HCT116 (cell line): ENCODE measurements at regions not wholly inside any gene's neighbourhood (a gene's known extent, or its start where the extent isn't known, plus 50 kb on each side); places are given as distances from the start of the nearest gene placed in this dataset.

Source experiments
- ATAC-seq: fragments of 200-7000 bp; cut with Tn5 transposase; 2 replicates; pipeline ENCODE4 v1.9.1; 2020; ENCODE audit warnings: mild to moderate bottlenecking, moderate library complexity
- BruUV-seq: library from RNA; stranded (reverse); fragments of 400-500 nt; replicated peaks from 2 replicates; lab custom pipeline; 2021; lab: Mats Ljungman, UMichigan
- CTCF ChIA-PET: fragments of 300-600 bp; sonication (Branson Sonifier 250); formaldehyde crosslinking; loops from one replicate; lab custom pipeline; 2021; ENCODE audit warnings: antibody characterized with exemption; lab: Charles Lee
- POLR2A ChIA-PET: fragments of 300-600, 350-600 bp; sonication (Branson Sonifier 250); formaldehyde crosslinking; loops from one replicate; lab custom pipeline; 2021; ENCODE audit warnings: antibody characterized with exemption; lab: Charles Lee
- RAD21 ChIA-PET, 2 experiments: fragments of 300-600 bp; sonication (Branson Sonifier 250); formaldehyde crosslinking; loops; one replicate each; lab custom pipeline; 2023; ENCODE audit warnings: low total read pairs in 2 of 2; ENCODE audit not compliant: uncharacterized antibody in 2 of 2, unreplicated experiment in 2 of 2, low non-redundant PET in 1 of 2; lab: Charles Lee
- DNase-seq: peaks from one replicate; pipeline ENCODE4 v3.0.0-alpha.2; 2010; ENCODE audit warnings: low read depth, low spot score
- H2AFZ ChIP-seq: fragments of 200-600 bp; shearing (Covaris generic), sonication (generic); 2 replicates; pipeline ENCODE4 v1.6.1; 2017; ENCODE audit warnings: low read depth, mixed run types, mixed read lengths, antibody characterized with exemption, low read length; ENCODE audit not compliant: poor library complexity, severe bottlenecking
- H3K27ac ChIP-seq: 2 replicates; pipeline ENCODE4 v1.5.1; 2012; ENCODE audit warnings: low read depth, low read length
- H3K27me3 ChIP-seq: fragments of 200-600 bp; sonication (generic); 2 replicates; pipeline ENCODE4 v1.6.1; 2016; ENCODE audit warnings: mixed run types, low read length, mixed read lengths; ENCODE audit not compliant: insufficient read depth
- H3K36me3 ChIP-seq, 2 experiments: fragments of 200-500 bp in 1 of 2; fragments of 200-600 bp in 1 of 2; sonication (Bioruptor generic) in 1 of 2; sonication (generic) in 1 of 2; 2 replicates each; pipeline versions ENCODE4 v1.5.1 to v1.6.1; 2014 to 2016; ENCODE audit warnings: low read length in 2 of 2, inconsistent platforms in 1 of 2, mixed read lengths in 1 of 2, mixed run types in 1 of 2; ENCODE audit not compliant: insufficient read depth in 2 of 2, control insufficient read depth in 1 of 2
- H3K4me1 ChIP-seq, 2 experiments: fragments of 200-600 bp in 1 of 2; sonication (generic) in 1 of 2; 2 replicates each; pipeline versions ENCODE4 v1.5.1 to v1.6.1; 2012 to 2017; ENCODE audit warnings: low read length in 2 of 2, inconsistent platforms in 1 of 2, mild to moderate bottlenecking in 1 of 2, mixed read lengths in 1 of 2, mixed run types in 1 of 2, moderate library complexity in 1 of 2; ENCODE audit not compliant: insufficient read depth in 2 of 2, control insufficient read depth in 1 of 2
- H3K4me2 ChIP-seq: fragments of 200-600 bp; sonication (generic); 2 replicates; pipeline ENCODE4 v1.6.1; 2017; ENCODE audit warnings: mixed run types, low read length, mixed read lengths
- H3K4me3 ChIP-seq, 2 experiments: fragments of 200-600 bp in 1 of 2; sonication (generic) in 1 of 2; replicated peaks in 1 of 2; 2 replicates each; pipeline ENCODE4 v1.5.1; 2011 to 2016; ENCODE audit warnings: low read length in 2 of 2, control low read depth in 1 of 2, low read depth in 1 of 2, mild to moderate bottlenecking in 1 of 2, mixed read lengths in 1 of 2, mixed run types in 1 of 2
- H3K79me2 ChIP-seq: fragments of 200-600 bp; sonication (generic); 2 replicates; pipeline ENCODE4 v1.6.1; 2017; ENCODE audit warnings: mild to moderate bottlenecking, mixed run types, low read length, moderate library complexity, mixed read lengths; ENCODE audit not compliant: insufficient read depth
- H3K9ac ChIP-seq: fragments of 200-600 bp; sonication (generic); 2 replicates; pipeline ENCODE4 v1.6.1; 2016; ENCODE audit warnings: low read length, mixed read lengths
- H3K9me2 ChIP-seq: fragments of 200-600 bp; sonication (generic), shearing (Covaris generic); 2 replicates; pipeline ENCODE4 v1.6.1; 2017; ENCODE audit warnings: mixed run types, mild to moderate bottlenecking, moderate library complexity; ENCODE audit not compliant: insufficient read depth
- H3K9me3 ChIP-seq, 2 experiments: fragments of 200-500 bp in 1 of 2; fragments of 200-600 bp in 1 of 2; sonication (Bioruptor generic) in 1 of 2; sonication (generic) in 1 of 2; 2 replicates each; pipeline ENCODE4 v1.6.1; 2014 to 2017; ENCODE audit warnings: low read length in 2 of 2, mixed read lengths in 2 of 2, inconsistent platforms in 1 of 2, low read depth in 1 of 2, mild to moderate bottlenecking in 1 of 2, mixed run types in 1 of 2, moderate library complexity in 1 of 2; ENCODE audit not compliant: control insufficient read depth in 1 of 2, insufficient read depth in 1 of 2
- H4K20me1 ChIP-seq: fragments of 200-600 bp; sonication (generic), shearing (Covaris generic); 2 replicates; pipeline ENCODE4 v1.6.1; 2017; ENCODE audit warnings: mixed run types, mild to moderate bottlenecking, moderate library complexity; ENCODE audit not compliant: insufficient read depth
- ATF3 ChIP-seq: IDR thresholded peaks from 2 replicates; pipeline ENCODE4 v1.6.1; 2012
- CBX3 ChIP-seq: IDR thresholded peaks from 2 replicates; pipeline ENCODE4 v1.6.1; 2012; ENCODE audit warnings: low read depth
- CTCF ChIP-seq, 3 experiments: fragments of 200-600 bp in 1 of 3; sonication (generic) in 1 of 3; IDR thresholded peaks in 2 of 3; conservative IDR thresholded peaks in 1 of 3; 2 replicates each; pipeline ENCODE4 v1.5.1; 2012 to 2017; ENCODE audit warnings: low read depth in 2 of 3, low read length in 2 of 3, antibody characterized with exemption in 1 of 3, borderline replicate concordance in 1 of 3, control low read depth in 1 of 3, mild to moderate bottlenecking in 1 of 3, mixed read lengths in 1 of 3, mixed run types in 1 of 3, moderate library complexity in 1 of 3; ENCODE audit not compliant: insufficient read depth in 1 of 3
- EGR1 ChIP-seq: IDR thresholded peaks from 2 replicates; pipeline ENCODE4 v1.6.1; 2012; ENCODE audit warnings: low read depth
- ELF1 ChIP-seq: IDR thresholded peaks from 2 replicates; pipeline ENCODE4 v1.6.1; 2012; ENCODE audit warnings: low read depth, borderline replicate concordance
- EZH2 ChIP-seq: fragments of 200-600 bp; sonication (generic); IDR thresholded peaks from 2 replicates; pipeline ENCODE4 v1.6.1; 2017; ENCODE audit warnings: antibody characterized with exemption, mixed run types
- JUND ChIP-seq: IDR thresholded peaks from 2 replicates; pipeline ENCODE4 v1.6.1; 2012
- POLR2A ChIP-seq: IDR thresholded peaks from 2 replicates; pipeline ENCODE4 v1.7.0; 2011; ENCODE audit warnings: borderline replicate concordance; ENCODE audit not compliant: insufficient read depth, insufficient read length; ENCODE audit errors: extremely low read depth
- POLR2AphosphoS5 ChIP-seq: IDR thresholded peaks from 2 replicates; pipeline ENCODE4 v1.6.1; 2011; ENCODE audit warnings: mild to moderate bottlenecking, low read depth, low read length, moderate library complexity
- RAD21 ChIP-seq: IDR thresholded peaks from 2 replicates; pipeline ENCODE4 v1.6.1; 2012; ENCODE audit warnings: low read depth, mild to moderate bottlenecking
- SP1 ChIP-seq: IDR thresholded peaks from 2 replicates; pipeline ENCODE4 v1.6.1; 2012; ENCODE audit warnings: low read depth
- intact Hi-C: fragments of 100-400 bp; cut with micrococcal nuclease; formaldehyde crosslinking; loops from 2 replicates; pipeline ENCODE4 v1.10.0; 2022
- TF ChIP-seq, protein P1 (sequence below): IDR thresholded peaks from 2 replicates; pipeline ENCODE4 v1.6.1; 2012; ENCODE audit warnings: low read depth

GRCh38 chr3:137078040-137078439, 120.3 kb downstream of the IL20RB start:
- H2AFZ ChIP-seq, result no peak overlapping the region
- POLR2A ChIA-PET, result no interaction called here
- intact Hi-C loops, result no loop called here
- no peak for ATAC-seq
- TF ChIP-seq EZH2, result no peak
- no peak for TF ChIP-seq ATF3
- no peak for TF ChIP-seq JUND
- no peak for TF ChIP-seq EGR1
- TF ChIP-seq CTCF (IDR thresholded peaks at IDR 0.05 in 2 of 3, conservative IDR thresholded peaks at IDR 0.05 in 1 of 3; ENCODE audit: borderline replicate concordance in 1 of 3, insufficient read depth in 1 of 3, low read depth in 2 of 3, low read length in 2 of 3), result no peak
- no peak for TF ChIP-seq POLR2AphosphoS5
- TF ChIP-seq POLR2A, result no peak
- TF ChIP-seq, protein P1, sequence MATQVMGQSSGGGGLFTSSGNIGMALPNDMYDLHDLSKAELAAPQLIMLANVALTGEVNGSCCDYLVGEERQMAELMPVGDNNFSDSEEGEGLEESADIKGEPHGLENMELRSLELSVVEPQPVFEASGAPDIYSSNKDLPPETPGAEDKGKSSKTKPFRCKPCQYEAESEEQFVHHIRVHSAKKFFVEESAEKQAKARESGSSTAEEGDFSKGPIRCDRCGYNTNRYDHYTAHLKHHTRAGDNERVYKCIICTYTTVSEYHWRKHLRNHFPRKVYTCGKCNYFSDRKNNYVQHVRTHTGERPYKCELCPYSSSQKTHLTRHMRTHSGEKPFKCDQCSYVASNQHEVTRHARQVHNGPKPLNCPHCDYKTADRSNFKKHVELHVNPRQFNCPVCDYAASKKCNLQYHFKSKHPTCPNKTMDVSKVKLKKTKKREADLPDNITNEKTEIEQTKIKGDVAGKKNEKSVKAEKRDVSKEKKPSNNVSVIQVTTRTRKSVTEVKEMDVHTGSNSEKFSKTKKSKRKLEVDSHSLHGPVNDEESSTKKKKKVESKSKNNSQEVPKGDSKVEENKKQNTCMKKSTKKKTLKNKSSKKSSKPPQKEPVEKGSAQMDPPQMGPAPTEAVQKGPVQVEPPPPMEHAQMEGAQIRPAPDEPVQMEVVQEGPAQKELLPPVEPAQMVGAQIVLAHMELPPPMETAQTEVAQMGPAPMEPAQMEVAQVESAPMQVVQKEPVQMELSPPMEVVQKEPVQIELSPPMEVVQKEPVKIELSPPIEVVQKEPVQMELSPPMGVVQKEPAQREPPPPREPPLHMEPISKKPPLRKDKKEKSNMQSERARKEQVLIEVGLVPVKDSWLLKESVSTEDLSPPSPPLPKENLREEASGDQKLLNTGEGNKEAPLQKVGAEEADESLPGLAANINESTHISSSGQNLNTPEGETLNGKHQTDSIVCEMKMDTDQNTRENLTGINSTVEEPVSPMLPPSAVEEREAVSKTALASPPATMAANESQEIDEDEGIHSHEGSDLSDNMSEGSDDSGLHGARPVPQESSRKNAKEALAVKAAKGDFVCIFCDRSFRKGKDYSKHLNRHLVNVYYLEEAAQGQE, result no peak
- TF ChIP-seq CBX3, result no peak
- TF ChIP-seq RAD21, result no peak
- no peak for TF ChIP-seq SP1
- TF ChIP-seq ELF1, result no peak
- TF ChIP-seq, all 23 proteins: peak for 0
- CTCF ChIA-PET, result no interaction called here
- no peaks in the 10 kb centered on the region for H3K79me2 ChIP-seq
- no peak overlapping the region for H3K9ac ChIP-seq
- no peak overlapping the region for H3K27ac ChIP-seq
- no peak for DNase-seq
- H3K9me3 ChIP-seq, result no peaks in the 10 kb centered on the region
- H3K4me2 ChIP-seq, result no peak overlapping the region
- no peak overlapping the region for H3K4me3 ChIP-seq
- peaks cover 40% of the 10 kb centered on the region for H3K27me3 ChIP-seq
- no peaks in the 10 kb centered on the region for H4K20me1 ChIP-seq
- RAD21 ChIA-PET, result no interaction called here
- no TSS peak for BruUV-seq
- no peaks in the 10 kb centered on the region for H3K4me1 ChIP-seq
- no peaks in the 10 kb centered on the region for H3K36me3 ChIP-seq
- no peaks in the 10 kb centered on the region for H3K9me2 ChIP-seq
